ENCODE measurements at regions not wholly inside any gene's neighbourhood (a gene's known extent, or its start where the extent isn't known, plus 50 kb on each side); places are given as distances from the start of the nearest gene placed in this dataset.

GRCh38 chr2:898319-898718 lies 52.3 kb upstream of the SNTG2 start:
- DNase-seq, result no peak

GRCh38 chr2:897091-897490 lies 53.6 kb upstream of the SNTG2 start:
- no peak for DNase-seq

DNA sequence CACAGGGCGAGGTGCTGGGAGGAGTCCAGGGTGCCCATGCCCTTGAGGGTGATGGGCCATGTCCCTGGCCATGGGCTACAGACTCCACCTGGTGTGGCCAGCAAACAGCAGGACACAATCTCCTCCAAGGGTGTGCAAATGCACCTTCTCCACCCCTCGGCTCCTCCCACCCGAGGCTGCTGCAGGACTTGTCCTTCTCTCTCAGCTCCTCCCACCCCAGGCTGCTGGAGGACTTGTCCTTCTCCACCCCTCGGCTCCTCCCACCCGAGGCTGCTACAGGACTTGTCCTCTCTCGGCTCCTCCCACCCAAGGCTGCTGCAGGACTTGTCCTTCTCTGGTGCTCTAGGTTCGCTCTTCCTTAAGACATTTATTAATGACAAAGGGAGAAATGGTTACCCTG lies 57.3 kb upstream of the SNTG2 start:
- no peak for DNase-seq

DNA sequence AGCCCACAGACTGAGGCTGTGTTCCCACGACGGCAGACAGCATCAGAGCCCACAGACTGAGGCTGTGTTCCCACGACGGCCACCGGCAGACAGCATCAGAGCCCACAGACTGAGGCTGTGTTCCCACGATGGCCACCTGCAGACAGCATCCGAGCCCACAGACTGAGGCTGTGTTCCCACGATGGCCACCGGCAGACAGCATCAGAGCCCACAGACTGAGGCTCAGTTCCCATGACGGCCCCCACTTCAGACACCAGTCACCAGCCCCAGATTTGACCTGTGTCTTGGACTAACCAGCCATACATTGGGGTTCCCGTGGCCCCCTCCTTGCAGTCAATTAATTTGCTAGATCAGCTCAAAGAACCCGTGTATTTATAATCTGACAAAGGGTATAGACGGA lies 57.8 kb upstream of the SNTG2 start:
- DNase-seq, result no peak

DNA sequence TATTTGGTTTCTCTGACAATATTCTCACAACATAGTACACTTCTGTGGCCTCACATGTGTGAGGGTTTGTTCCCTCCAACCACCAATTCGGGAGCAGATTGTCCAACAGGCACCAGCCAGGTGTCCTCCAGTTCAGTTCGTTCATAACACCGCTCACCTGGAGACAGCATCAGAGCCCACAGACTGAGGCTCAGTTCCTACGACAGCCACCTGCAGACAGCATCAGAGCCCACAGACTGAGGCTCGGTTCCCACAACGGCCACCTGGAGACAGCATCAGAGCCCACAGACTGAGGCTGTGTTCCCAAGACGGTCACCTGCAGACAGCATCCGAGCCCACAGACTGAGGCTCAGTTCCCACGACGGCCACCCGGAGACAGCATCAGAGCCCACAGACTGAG lies 58.2 kb upstream of the SNTG2 start:
- DNase-seq, result no peak

GRCh38 chr2:891734-892133 lies 58.9 kb upstream of the SNTG2 start:
- no peak for DNase-seq

DNA sequence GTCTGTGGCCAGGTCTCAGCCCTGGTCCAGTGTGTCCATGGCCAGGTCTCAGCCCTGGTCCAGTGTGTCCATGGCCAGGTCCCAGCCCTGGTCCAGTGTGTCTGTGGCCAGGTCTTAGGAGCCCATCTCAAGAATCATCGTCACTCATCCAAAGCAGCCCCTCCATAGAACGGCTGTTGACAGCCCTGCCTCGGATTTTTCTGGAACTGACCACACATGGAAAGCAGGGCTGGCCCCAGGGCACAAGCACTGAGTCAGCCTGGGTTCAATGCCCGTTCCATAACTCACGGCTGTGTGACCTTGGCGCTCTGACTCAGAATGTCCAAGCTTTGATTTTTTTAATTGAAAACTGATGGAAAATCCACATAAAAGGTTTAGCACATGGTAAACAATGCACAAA lies 59.9 kb upstream of the SNTG2 start:
- no peak for DNase-seq

DNA sequence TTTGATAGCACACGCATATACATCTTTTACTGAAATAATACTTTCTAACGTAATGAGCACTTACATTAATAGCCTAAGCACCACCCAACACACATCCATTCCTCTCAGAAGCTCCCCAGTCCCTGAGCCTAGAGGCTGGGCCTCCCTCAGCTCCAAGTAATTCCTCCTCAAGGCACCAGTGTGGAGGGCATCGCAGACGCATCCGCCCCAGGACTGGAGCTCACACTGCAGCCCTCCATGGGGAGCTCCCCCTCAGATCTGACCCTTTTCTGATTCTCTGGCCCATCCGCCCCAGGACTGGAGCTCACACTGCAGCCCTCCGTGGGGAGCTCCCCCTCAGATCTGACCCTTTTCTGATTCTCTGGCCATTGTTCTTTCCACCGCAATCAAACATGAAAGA lies 60.4 kb upstream of the SNTG2 start:
- DNase-seq, result no peak

DNA sequence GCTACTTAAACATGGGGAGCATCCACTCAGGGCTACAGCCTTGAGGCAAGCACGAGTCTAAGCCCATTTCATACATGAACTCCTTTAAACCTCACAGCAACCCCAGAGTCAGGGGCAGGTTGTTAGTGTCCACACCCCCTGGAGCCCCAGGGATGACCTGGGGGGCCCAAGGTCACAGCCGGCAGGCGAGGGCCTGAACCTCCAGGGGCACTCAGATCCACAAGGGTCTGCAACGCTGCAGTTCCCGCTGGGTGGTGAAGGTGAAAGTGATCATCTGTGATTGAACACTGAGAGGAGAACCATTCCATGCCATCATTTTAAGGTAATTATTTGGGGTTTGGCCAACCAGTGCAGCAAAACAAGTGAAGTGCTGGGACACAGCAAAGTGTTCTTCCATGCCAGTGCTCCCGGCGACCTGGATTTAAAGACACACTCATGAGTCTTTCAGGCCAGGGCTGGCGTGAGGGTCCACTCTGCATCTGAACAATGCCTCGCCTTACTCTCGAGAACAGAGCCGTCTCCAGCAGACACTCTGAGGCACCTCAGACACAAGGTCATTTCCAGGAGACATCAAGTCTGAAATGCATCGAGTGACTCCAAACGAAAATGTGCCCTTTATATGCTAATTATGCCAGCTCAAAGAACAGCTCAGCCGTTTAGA lies 61.6 kb upstream of the SNTG2 start:
- no peak for DNase-seq

DNA sequence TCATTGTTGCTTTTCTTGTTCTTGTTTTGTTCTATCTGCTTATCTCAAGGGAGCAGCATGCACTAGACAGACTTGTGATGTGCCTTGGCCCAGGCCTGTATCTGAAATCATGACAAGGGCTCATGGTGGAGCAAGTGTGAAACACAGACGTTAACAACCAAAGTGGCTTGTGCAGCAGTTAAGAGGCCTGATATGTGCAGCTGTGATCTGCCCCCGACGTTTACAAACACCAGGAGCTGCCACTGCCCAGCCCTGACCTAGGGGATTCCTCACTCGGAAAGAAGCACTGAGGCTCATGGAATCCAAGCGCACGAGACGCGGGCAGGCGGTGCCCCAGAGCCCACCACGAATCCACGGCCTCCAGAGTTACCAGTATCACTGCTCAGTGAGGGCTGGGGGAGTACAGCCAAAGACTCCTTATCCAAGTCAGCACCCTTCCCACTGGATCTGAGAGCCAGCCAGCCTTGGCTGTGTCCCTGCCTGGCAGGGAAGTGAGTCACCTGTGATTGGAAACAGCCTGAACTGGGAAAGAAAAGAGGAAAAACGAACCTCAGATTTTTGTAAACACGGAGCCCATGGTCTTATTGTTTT lies 62.3 kb upstream of the SNTG2 start:
- DNase-seq, result no peak

- DNase-seq, result no peak
Measured at GRCh38 chr2:887639-888038, 63.0 kb upstream of the SNTG2 start.

DNA sequence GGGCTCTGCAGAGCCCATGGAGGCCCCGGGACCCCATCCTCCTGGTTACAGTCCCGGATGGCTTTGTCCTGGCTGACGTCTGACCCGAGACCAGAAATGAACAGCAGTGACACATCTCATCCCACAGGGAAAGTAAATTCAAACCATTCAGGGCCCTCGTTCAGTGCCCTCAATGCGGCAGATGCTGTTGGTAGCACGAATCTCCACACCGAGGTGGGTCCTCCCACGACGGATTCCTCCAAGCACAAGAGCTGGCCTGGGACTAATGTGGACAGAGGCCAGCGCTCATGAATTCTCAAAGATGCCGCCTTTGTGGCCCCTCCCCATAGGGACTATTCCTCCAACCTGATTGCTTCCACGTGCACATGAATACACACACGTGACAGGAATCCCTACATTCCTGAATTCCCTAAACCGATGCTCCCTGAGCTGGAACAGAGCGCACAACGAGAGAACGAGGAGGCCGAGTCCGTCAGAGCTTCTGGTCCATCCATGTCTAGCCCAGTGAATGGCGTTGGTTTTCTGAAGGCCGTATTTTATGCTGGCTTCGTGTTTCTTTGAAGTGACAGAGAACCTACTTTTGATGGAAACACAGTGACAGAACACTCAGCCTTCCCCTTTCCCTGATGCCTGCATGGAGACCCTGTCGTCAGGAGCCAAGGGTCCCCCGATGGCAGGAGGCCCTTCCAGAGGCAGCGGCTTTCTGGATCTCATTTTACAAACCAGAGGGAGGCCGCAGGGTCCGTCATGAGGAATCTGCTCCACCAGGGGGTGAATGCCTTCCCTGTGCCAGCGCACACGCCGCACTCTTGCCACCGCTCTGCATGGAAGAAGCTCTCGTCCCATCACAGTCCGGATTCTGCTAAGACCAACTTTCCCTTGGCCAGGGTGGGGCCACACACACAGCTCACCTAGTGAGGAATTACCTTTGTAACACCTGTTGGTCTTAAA lies 64.3 kb upstream of the SNTG2 start:
- no peak for DNase-seq

DNA sequence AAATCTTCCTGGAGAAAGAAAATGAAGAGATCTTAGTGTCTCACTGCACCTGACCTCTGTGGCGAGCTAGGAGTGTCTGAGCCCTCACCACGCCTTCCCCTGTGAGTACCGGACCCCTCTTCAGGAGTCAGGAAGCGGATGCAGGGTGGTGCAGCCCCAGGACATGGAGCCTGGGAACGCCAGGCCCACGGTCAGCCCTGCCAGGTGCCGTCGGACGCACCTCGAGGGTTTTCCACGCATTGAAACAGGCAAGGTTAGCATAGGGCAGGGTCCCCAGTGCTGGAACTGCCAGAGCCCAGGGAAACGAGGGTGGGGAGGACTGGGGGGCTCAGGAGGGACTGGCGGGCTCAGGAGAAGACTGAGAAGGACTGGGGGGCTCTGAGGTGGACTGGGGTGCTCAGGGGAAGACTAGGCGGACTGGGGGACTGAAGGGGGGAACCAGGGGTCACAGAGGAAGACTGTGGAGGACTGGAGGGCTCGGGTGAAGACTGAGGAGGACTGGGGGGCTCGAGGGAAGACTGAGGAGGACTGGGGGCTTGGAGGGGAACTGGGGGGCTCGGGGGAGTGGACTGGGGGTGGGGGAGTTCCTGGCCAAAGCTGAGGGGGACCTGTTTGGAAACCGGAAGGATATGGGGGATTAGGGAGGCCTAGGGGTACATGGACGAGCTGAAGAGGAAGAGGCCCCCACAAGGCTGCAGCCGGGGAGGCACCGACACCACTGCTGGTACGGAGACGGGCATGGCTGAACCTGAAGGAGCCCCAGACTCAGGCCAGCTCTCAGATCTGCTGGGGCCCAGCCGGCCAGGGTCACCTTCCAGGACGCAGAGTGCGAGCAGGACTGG lies 65.2 kb upstream of the SNTG2 start:
- DNase-seq, result no peak

DNA sequence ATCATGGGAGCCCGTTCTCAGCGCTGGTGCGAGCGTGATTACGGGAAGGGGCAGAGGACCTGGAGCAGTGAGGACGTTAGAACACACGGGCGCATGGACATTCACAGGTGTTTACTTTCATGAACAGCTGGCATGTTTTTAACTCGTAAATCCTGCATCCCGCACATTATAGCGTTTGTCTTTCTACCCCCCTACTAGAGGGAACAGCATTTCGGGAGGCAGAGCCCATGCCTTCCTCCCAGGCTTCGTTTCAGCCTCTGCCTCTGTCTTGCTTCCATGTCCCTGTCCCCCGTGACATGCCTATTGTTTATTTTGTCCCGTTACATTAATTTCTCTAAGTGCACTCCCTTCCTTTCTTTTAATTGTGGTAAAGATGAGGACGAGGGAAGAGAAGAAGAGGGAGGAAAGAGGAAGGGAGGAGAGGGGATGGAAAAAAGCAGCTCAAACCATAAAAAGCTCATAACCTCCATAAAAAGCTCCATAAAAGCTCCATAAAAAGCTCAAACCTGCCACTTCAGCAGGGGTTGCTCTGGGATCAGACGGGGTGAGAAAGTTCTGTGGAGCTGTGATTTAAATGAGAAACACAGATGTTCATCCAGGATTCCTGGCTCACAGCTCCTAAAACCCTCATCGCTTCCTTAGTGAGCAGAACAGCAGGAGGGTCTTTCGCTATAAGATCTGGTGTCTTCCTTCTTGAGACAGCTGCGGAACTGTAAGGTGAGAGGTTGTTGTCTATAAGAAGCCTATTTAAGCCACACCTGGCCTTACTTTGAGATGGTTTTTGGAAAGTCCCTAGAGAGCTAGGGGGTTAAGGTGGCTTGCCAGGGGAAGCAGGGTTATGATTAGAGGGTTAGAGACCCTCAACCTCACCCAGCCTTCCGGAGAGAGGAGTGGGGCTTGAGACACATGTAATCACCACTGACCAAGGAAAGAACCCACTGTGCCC lies 66.6 kb upstream of the SNTG2 start:
- no peak for DNase-seq

- DNase-seq, result no peak
Measured at GRCh38 chr2:883260-883802, 67.3 kb upstream of the SNTG2 start.

DNA sequence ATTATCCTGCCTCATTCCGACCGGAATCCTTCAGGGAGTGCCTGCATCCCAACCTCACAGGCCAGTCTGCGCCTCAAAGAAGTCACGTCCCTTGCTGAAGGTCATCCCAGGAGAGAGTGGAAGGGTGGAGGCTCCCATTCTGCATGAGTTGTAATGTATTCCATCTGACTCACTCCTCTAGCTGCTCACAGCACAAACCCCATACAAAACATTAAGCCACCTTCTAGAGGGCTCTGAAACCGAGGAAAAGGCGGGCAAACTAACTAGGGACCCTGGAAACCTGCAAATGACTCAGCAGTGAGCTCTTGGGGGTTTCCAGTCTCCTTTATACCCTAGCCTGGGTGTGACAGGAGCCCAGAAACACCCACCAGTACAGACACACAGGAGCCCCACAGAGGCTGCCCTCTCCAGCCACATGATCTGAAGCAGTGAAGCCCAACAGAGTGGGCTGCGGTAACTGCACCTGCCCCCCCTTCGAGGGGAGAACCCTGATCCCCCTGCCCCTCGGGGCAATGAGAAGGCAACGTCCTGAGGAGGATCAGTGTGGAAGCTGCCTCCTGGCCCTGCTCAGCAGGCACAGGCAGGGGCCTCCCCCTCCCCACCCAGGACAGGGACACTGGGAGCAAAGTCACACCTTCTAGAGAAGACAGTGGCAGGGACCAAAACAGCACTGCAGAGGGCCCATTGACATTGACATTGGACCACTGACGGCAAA lies 69.3 kb upstream of the SNTG2 start:
- no peak for DNase-seq

GRCh38 chr2:880201-880970 lies 70.3 kb upstream of the SNTG2 start:
- no peak for DNase-seq

- DNase-seq, result no peak
Measured at GRCh38 chr2:879540-879939, 71.1 kb upstream of the SNTG2 start.

DNA sequence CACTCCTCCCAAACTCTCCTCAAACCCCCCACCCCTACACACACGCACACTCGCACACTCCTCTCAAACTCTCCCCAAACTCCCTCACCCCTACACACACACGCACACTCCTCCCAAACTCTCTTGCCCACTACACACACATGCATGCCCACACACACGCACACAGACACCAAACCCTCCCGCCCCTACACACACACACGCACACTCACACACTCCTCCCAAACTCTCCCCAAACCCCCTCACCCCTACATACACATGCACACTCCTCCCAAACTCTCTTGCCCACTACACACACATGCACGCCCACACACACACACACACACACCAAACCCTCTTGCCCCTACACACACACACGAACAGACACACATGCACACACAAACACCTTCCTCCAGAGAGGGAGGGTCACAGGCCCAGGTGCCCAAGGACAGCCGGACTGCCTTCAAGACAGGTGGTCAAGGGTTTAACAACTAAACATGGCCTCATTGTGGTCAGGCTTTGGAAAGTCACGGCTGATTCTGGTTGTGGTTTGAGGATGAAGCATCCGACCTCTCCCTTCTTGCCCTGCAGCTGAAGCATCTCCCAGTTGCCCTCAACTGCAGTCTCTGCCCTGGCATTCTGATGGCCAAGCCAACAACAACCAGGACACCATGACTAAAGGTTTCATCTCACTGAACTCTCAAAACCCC lies 72.3 kb upstream of the SNTG2 start:
- no peak for DNase-seq

DNA sequence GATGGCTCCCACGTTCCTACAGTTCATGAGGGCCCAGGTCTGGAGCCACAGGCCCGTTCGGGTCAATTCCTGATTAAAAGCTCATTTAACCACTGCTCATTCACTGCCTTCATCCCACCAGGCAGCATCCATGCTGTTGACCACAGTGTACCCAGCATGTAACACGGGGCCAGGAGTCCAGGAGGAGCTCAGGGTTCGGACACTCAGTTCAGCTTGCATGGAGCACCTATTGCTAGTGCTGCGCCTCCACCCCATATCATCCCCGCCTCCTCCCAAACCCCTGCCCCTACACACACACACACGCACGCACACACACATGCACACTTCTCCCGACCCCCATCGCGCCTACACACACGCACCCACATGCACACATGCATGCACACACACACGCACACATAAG lies 72.9 kb upstream of the SNTG2 start:
- no peak for DNase-seq
